WTC11 (cell line): ENCODE measurements at regions not wholly inside any gene's neighbourhood (a gene's known extent, or its start where the extent isn't known, plus 50 kb on each side); places are given as distances from the start of the nearest gene placed in this dataset.

Experiments
- ATAC-seq: fragments of 200-7000 bp; cut with Tn5 transposase; 2 replicates; pipeline ENCODE4 v1.10.0; 2021; ENCODE audit warnings: mild to moderate bottlenecking, moderate library complexity
- CTCF ChIA-PET: fragments of 300-600 bp; sonication (Branson Sonifier 250); formaldehyde crosslinking; loops from one replicate; lab custom pipeline; 2021; ENCODE audit warnings: antibody characterized with exemption; lab: Charles Lee
- POLR2A ChIA-PET: fragments of 350-600 bp; sonication (Branson Sonifier 250); formaldehyde crosslinking; loops from one replicate; lab custom pipeline; 2021; ENCODE audit warnings: antibody characterized with exemption; lab: Charles Lee
- DNase-seq: peaks from one replicate; pipeline ENCODE4 v3.0.0; 2021; ENCODE audit warnings: low spot score
- H3K27ac Mint-ChIP-seq: 2 replicates; pipeline ENCODE4 v1.8.0; 2021; ENCODE audit warnings: mixed read lengths
- H3K27me3 Mint-ChIP-seq: 2 replicates; pipeline ENCODE4 v1.8.0; 2021; ENCODE audit warnings: low read depth, mild to moderate bottlenecking, moderate library complexity, mixed read lengths
- H3K36me3 Mint-ChIP-seq: 2 replicates; pipeline ENCODE4 v1.8.0; 2021; ENCODE audit warnings: mixed read lengths
- H3K4me1 Mint-ChIP-seq: 2 replicates; pipeline ENCODE4 v1.8.0; 2022; ENCODE audit warnings: mixed read lengths
- H3K4me3 Mint-ChIP-seq: 2 replicates; pipeline ENCODE4 v1.8.0; 2021; ENCODE audit warnings: mild to moderate bottlenecking, moderate library complexity, mixed read lengths
- H3K9me3 Mint-ChIP-seq: 2 replicates; pipeline ENCODE4 v1.8.0; 2021; ENCODE audit warnings: mixed read lengths
- GABPB1 ChIP-seq: sonication (generic); formaldehyde crosslinking; IDR thresholded peaks from 2 replicates; pipeline ENCODE4 v1.8.1; 2023; ENCODE audit warnings: mild to moderate bottlenecking, missing genetic modification reagents
- HMGA2 ChIP-seq: fragments of 250-450 bp; sonication (Bioruptor Pico); IDR thresholded peaks from 2 replicates; pipeline ENCODE4 v1.4.0; 2021; ENCODE audit warnings: mild to moderate bottlenecking, moderate library complexity
- KAT7 ChIP-seq: sonication (generic); formaldehyde crosslinking; IDR thresholded peaks from 2 replicates; pipeline ENCODE4 v1.8.1; 2023; ENCODE audit warnings: missing genetic modification reagents, mild to moderate bottlenecking, borderline replicate concordance
- NFYB ChIP-seq: sonication (generic); formaldehyde crosslinking; conservative IDR thresholded peaks from 2 replicates; pipeline ENCODE4 v1.8.0; 2022; ENCODE audit warnings: low read depth, missing genetic modification reagents
- NR1H2 ChIP-seq: sonication (generic); formaldehyde crosslinking; IDR thresholded peaks from 2 replicates; pipeline ENCODE4 v1.9.0; 2021; ENCODE audit warnings: mild to moderate bottlenecking, moderate library complexity, missing genetic modification reagents
- RELA ChIP-seq: sonication (generic); formaldehyde crosslinking; IDR thresholded peaks from 2 replicates; pipeline ENCODE4 v1.8.1; 2022; ENCODE audit warnings: missing genetic modification reagents, mild to moderate bottlenecking, borderline replicate concordance
- SMAD3 ChIP-seq: sonication (generic); formaldehyde crosslinking; IDR thresholded peaks from 2 replicates; pipeline ENCODE4 v1.8.0; 2022; ENCODE audit warnings: missing genetic modification reagents, mild to moderate bottlenecking, borderline replicate concordance
- SMAD4 ChIP-seq: sonication (generic); formaldehyde crosslinking; IDR thresholded peaks from 2 replicates; pipeline ENCODE4 v1.8.0; 2022; ENCODE audit warnings: mild to moderate bottlenecking, missing genetic modification reagents
- SOX15 ChIP-seq: fragments of 250-450 bp; sonication (Bioruptor Pico); IDR thresholded peaks from 2 replicates; pipeline ENCODE4 v1.9.0; 2021; ENCODE audit warnings: mild to moderate bottlenecking
- SP1 ChIP-seq: sonication (generic); formaldehyde crosslinking; conservative IDR thresholded peaks from 2 replicates; pipeline ENCODE4 v1.8.1; 2022; ENCODE audit warnings: missing genetic modification reagents
- TEAD1 ChIP-seq: sonication (generic); formaldehyde crosslinking; IDR thresholded peaks from 2 replicates; pipeline ENCODE4 v1.8.0; 2022; ENCODE audit warnings: mild to moderate bottlenecking, missing genetic modification reagents
- ZBTB21 ChIP-seq: sonication (generic); formaldehyde crosslinking; IDR thresholded peaks from 2 replicates; pipeline ENCODE4 v1.8.1; 2023; ENCODE audit warnings: mild to moderate bottlenecking, missing genetic modification reagents, borderline replicate concordance
- ZNF138 ChIP-seq: sonication (generic); formaldehyde crosslinking; conservative IDR thresholded peaks from 2 replicates; pipeline ENCODE4 v1.8.1; 2022; ENCODE audit warnings: mild to moderate bottlenecking, moderate library complexity, missing genetic modification reagents
- ZNF416 ChIP-seq: fragments of 250-450 bp; sonication (Bioruptor Pico); IDR thresholded peaks from 2 replicates; pipeline ENCODE4 v1.9.0; 2021; ENCODE audit warnings: mild to moderate bottlenecking, inconsistent platforms
- TF ChIP-seq, protein P1 (sequence below): fragments of 250-450 bp; sonication (Bioruptor Pico); IDR thresholded peaks from 2 replicates; pipeline ENCODE4 v1.8.0; 2021; ENCODE audit warnings: mild to moderate bottlenecking
- TF ChIP-seq, protein P2 (sequence below): fragments of 250-450 bp; sonication (Bioruptor Pico); IDR thresholded peaks from 2 replicates; pipeline ENCODE4 v1.9.0; 2021; ENCODE audit warnings: mild to moderate bottlenecking
- TF ChIP-seq, protein P3 (sequence below): fragments of 200-600 bp; IDR thresholded peaks from 2 replicates; pipeline ENCODE4 v1.8.0; 2022; ENCODE audit warnings: antibody characterized with exemption
- TF ChIP-seq, protein P4 (sequence below): fragments of 250-450 bp; sonication (Bioruptor Pico); IDR thresholded peaks from 2 replicates; pipeline ENCODE4 v1.9.0; 2021; ENCODE audit warnings: mild to moderate bottlenecking
- TF ChIP-seq, protein P5 (sequence below): fragments of 250-450 bp; sonication (Bioruptor Pico); IDR thresholded peaks from 2 replicates; pipeline ENCODE4 v1.9.0; 2021; ENCODE audit warnings: moderate library complexity, mild to moderate bottlenecking, inconsistent platforms, borderline replicate concordance

DNA sequence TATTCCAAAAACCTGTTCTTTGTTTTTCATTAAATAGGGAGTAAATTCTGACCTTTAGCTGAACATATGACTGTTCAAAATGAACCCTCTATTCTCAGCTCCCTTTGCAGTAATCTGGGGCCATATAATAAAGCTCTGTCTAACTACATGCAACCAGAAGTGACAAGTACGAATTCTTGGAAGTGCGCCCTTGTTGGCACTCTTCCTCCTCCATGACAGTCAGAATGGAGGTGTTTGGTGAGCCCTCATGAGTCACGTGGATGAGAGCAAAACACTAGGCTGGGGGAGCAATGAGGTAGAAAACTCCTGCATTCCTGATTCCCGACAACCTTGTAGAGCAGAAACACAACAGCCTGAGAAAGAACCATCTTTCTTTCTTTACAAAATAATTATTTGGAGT, 552.9 kb downstream of the FBXO15 start:
- Mint-ChIP-seq H3K27me3 (no peaks in the 10 kb centered on the region), H3K36me3 (no peaks in the 10 kb centered on the region), H3K9me3 (peaks cover 6% of the 10 kb centered on the region), H3K4me1 (peaks cover 8% of the 10 kb centered on the region), H3K4me3 (no peak overlapping the region), H3K27ac (no peak overlapping the region)
- ChIA-PET POLR2A (no interaction called here), CTCF (no interaction called here)
- no peak for TF ChIP-seq NR1H2 (CRISPR knock-in tag)
- TF ChIP-seq SP1 (CRISPR knock-in tag) = no peak
- no peak for TF ChIP-seq KAT7 (CRISPR knock-in tag)
- TF ChIP-seq ZNF138 (CRISPR knock-in tag) = no peak
- ATAC-seq (no peak), DNase-seq (no peak)

DNA sequence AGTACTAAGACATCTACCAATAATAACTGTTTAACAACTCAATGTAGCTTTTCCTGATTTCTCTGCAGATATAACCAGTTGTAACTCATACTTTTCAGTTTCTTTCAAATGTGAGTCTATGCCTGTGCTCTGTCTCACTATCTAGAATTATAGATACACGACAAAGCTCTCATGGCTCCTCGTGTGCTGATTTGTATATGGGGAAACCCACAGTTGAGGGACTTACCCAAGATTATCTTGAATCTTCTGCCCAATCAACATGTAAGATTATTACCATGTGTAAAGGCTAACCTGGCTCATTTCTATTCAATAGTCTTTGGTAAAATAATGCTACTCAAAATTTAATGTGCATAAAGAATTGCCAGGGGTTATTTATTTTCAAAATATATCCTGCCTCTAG, 554.4 kb downstream of the FBXO15 start:
- Mint-ChIP-seq H3K4me3 (no peak overlapping the region), H3K36me3 (no peaks in the 10 kb centered on the region), H3K9me3 (peaks cover 2% of the 10 kb centered on the region), H3K4me1 (peaks cover 8% of the 10 kb centered on the region), H3K27me3 (no peaks in the 10 kb centered on the region), H3K27ac (no peak overlapping the region)
- CTCF ChIA-PET = no interaction called here
- DNase-seq = no peak
- POLR2A ChIA-PET = no interaction called here
- TF ChIP-seq ZNF416 (CRISPR knock-in tag) = no peak
- TF ChIP-seq GABPB1 (CRISPR knock-in tag) = no peak
- TF ChIP-seq NFYB (CRISPR knock-in tag) = no peak
- TF ChIP-seq ZBTB21 = no peak
- TF ChIP-seq, protein P1, sequence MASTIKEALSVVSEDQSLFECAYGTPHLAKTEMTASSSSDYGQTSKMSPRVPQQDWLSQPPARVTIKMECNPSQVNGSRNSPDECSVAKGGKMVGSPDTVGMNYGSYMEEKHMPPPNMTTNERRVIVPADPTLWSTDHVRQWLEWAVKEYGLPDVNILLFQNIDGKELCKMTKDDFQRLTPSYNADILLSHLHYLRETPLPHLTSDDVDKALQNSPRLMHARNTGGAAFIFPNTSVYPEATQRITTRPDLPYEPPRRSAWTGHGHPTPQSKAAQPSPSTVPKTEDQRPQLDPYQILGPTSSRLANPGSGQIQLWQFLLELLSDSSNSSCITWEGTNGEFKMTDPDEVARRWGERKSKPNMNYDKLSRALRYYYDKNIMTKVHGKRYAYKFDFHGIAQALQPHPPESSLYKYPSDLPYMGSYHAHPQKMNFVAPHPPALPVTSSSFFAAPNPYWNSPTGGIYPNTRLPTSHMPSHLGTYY (CRISPR knock-in tag) = no peak
- TF ChIP-seq SOX15 = no peak
- TF ChIP-seq RELA (CRISPR knock-in tag) = no peak
- no peak for TF ChIP-seq SP1 (CRISPR knock-in tag)
- TF ChIP-seq, protein P2, sequence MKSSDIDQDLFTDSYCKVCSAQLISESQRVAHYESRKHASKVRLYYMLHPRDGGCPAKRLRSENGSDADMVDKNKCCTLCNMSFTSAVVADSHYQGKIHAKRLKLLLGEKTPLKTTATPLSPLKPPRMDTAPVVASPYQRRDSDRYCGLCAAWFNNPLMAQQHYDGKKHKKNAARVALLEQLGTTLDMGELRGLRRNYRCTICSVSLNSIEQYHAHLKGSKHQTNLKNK (CRISPR knock-in tag) = no peak
- TF ChIP-seq SMAD4 = no peak
- TF ChIP-seq, protein P3, sequence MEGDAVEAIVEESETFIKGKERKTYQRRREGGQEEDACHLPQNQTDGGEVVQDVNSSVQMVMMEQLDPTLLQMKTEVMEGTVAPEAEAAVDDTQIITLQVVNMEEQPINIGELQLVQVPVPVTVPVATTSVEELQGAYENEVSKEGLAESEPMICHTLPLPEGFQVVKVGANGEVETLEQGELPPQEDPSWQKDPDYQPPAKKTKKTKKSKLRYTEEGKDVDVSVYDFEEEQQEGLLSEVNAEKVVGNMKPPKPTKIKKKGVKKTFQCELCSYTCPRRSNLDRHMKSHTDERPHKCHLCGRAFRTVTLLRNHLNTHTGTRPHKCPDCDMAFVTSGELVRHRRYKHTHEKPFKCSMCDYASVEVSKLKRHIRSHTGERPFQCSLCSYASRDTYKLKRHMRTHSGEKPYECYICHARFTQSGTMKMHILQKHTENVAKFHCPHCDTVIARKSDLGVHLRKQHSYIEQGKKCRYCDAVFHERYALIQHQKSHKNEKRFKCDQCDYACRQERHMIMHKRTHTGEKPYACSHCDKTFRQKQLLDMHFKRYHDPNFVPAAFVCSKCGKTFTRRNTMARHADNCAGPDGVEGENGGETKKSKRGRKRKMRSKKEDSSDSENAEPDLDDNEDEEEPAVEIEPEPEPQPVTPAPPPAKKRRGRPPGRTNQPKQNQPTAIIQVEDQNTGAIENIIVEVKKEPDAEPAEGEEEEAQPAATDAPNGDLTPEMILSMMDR = no peak
- no peak for TF ChIP-seq SMAD3 (CRISPR knock-in tag)
- TF ChIP-seq, protein P4, sequence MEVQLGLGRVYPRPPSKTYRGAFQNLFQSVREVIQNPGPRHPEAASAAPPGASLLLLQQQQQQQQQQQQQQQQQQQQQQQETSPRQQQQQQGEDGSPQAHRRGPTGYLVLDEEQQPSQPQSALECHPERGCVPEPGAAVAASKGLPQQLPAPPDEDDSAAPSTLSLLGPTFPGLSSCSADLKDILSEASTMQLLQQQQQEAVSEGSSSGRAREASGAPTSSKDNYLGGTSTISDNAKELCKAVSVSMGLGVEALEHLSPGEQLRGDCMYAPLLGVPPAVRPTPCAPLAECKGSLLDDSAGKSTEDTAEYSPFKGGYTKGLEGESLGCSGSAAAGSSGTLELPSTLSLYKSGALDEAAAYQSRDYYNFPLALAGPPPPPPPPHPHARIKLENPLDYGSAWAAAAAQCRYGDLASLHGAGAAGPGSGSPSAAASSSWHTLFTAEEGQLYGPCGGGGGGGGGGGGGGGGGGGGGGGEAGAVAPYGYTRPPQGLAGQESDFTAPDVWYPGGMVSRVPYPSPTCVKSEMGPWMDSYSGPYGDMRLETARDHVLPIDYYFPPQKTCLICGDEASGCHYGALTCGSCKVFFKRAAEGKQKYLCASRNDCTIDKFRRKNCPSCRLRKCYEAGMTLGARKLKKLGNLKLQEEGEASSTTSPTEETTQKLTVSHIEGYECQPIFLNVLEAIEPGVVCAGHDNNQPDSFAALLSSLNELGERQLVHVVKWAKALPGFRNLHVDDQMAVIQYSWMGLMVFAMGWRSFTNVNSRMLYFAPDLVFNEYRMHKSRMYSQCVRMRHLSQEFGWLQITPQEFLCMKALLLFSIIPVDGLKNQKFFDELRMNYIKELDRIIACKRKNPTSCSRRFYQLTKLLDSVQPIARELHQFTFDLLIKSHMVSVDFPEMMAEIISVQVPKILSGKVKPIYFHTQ (CRISPR knock-in tag) = no peak
- TF ChIP-seq HMGA2 (CRISPR knock-in tag) = no peak
- TF ChIP-seq, protein P5, sequence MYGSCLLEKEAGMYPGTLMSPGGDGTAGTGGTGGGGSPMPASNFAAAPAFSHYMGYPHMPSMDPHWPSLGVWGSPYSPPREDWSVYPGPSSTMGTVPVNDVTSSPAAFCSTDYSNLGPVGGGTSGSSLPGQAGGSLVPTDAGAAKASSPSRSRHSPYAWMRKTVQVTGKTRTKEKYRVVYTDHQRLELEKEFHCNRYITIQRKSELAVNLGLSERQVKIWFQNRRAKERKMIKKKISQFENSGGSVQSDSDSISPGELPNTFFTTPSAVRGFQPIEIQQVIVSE (CRISPR knock-in tag) = no peak
- no peak for TF ChIP-seq TEAD1 (CRISPR knock-in tag)
- ATAC-seq = no peak
